T-helper 17 cell (primary cell): ENCODE measurements at regions not wholly inside any gene's neighbourhood (a gene's known extent, or its start where the extent isn't known, plus 50 kb on each side); places are given as distances from the start of the nearest gene placed in this dataset.
"Not testable (repeated sequence)": the region's sequence is repeated elsewhere in the genome, so short reads cannot be mapped to it uniquely, and the experiment has no call there.

Source experiments
- ATAC-seq: fragments of 150-1000 bp; cut with Tn5 transposase; 2 replicates; pipeline ENCODE4 v1.10.0; 2021; ENCODE audit warnings: mild to moderate bottlenecking, moderate library complexity
- DNase-seq, 3 donors: peaks; one replicate each; pipeline versions ENCODE4 v3.0.0 to v3.0.0-alpha.2; 2020 to 2021
- H3K9me3 ChIP-seq: one replicate; pipeline ENCODE4 v1.7.0; 2013; ENCODE audit warnings: low read length, mild to moderate bottlenecking; ENCODE audit not compliant: control insufficient read depth, poor library complexity, severe bottlenecking
- H3K27ac Mint-ChIP-seq: one replicate; pipeline ENCODE4 v1.8.0; 2022; ENCODE audit warnings: mild to moderate bottlenecking, moderate library complexity, mixed read lengths
- H3K27me3 Mint-ChIP-seq: one replicate; pipeline ENCODE4 v1.8.0; 2022; ENCODE audit warnings: mixed read lengths
- H3K36me3 Mint-ChIP-seq: one replicate; pipeline ENCODE4 v1.8.0; 2022; ENCODE audit warnings: low read depth, mixed read lengths
- H3K4me1 Mint-ChIP-seq: one replicate; pipeline ENCODE4 v1.8.0; 2022; ENCODE audit warnings: mild to moderate bottlenecking, mixed read lengths
- H3K4me3 Mint-ChIP-seq: one replicate; pipeline ENCODE4 v1.8.0; 2022; ENCODE audit warnings: mild to moderate bottlenecking, moderate library complexity, mixed read lengths

DNA sequence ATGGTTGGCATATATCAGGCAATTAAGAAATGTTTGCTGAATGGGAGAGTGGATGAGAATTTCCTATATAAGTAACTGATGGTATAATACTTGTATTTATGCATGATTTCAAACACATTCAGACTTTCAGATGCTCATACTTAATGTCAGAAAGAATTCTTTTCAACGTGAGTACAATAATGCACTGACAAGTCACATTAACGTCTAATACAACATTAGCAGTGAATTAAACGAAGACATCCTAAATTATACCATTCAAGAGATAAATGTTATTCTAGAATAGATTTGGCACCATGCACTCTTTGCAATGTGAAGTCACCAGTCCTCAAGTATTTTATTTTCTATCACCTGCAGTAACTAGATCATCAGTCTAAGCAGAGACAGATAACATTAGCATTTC lies 712.9 kb downstream of the TLE1 start:
- H3K4me1 Mint-ChIP-seq = no peaks in the 10 kb centered on the region
- no peak overlapping the region for H3K4me3 Mint-ChIP-seq
- DNase-seq = no peak
- H3K27ac Mint-ChIP-seq = no peak overlapping the region
- H3K9me3 ChIP-seq = no peaks in the 10 kb centered on the region
- no peaks in the 10 kb centered on the region for H3K36me3 Mint-ChIP-seq
- H3K27me3 Mint-ChIP-seq = no peaks in the 10 kb centered on the region
- no peak for ATAC-seq

DNA sequence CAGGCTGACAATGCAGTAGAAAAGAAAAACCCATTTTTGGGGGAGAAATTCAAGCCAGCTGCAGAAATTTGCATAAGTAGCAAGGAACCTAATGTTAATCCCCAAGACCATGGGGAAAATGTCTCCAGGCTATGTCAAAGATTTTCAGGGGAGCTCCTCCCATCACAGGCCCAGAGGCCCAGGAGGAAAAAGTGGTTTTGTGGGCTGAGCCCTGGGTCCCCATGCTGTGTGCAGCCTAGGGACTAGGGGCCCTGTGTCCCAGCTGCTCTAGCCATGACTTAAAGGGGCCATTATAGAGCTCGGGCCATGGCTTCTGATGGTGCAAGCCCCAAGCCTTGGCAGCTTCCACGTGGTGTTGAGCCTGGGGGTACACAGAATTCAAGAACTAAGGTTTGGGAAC lies 719.0 kb downstream of the TLE1 start:
- H3K27ac Mint-ChIP-seq, H3K4me1 Mint-ChIP-seq, H3K4me3 Mint-ChIP-seq, H3K9me3 ChIP-seq, DNase-seq, H3K27me3 Mint-ChIP-seq, H3K36me3 Mint-ChIP-seq, ATAC-seq: not testable (repeated sequence)

DNA sequence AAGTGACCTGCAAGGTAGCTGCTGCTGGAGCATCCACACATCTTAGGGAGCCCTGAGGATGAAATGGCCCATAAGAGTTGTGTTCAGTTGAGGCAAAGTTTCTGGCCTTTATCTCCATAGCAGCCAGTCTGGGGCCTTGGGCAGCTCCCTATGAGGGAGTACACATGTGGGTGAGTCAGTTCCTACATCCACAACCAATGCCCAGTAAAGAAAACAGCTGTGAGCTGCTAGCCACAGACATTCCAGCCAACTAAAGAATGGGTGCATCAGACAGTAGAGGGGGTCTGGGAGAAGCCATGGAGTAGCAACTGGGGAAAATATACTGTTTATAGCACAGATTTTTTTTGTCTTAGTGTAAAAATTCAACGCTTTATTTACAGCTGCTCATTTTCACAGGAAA lies 720.7 kb downstream of the TLE1 start:
- H3K9me3 ChIP-seq = no peaks in the 10 kb centered on the region
- H3K27me3 Mint-ChIP-seq = no peaks in the 10 kb centered on the region
- DNase-seq = no peak
- H3K4me1 Mint-ChIP-seq = no peaks in the 10 kb centered on the region
- no peak overlapping the region for H3K4me3 Mint-ChIP-seq
- no peaks in the 10 kb centered on the region for H3K36me3 Mint-ChIP-seq
- ATAC-seq = no peak
- H3K27ac Mint-ChIP-seq = no peak overlapping the region

DNA sequence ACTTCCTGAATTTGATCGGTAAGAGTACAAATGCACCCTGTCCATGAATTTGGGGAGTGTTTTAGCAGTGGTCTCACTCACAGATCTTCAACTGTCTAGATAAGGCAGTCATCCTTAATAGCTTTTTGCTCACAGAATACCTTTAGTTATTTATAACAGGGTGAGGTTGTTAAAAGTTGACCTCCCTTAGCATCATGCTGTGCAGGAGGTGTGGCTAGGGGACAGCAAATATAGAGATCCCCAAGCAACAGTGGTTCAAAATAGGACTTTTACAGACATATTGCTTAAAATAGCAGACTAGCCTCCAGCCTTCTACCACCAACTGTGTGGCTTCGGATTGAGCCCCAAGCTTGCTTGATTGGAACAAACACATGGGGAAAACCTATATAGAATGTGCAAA lies 724.4 kb downstream of the TLE1 start:
- DNase-seq (no peak), ATAC-seq (no peak)
- no peak overlapping the region for H3K4me3 Mint-ChIP-seq
- H3K27me3 Mint-ChIP-seq = no peaks in the 10 kb centered on the region
- H3K27ac Mint-ChIP-seq = no peak overlapping the region
- no peaks in the 10 kb centered on the region for H3K9me3 ChIP-seq
- H3K4me1 Mint-ChIP-seq = no peaks in the 10 kb centered on the region
- no peaks in the 10 kb centered on the region for H3K36me3 Mint-ChIP-seq

DNA sequence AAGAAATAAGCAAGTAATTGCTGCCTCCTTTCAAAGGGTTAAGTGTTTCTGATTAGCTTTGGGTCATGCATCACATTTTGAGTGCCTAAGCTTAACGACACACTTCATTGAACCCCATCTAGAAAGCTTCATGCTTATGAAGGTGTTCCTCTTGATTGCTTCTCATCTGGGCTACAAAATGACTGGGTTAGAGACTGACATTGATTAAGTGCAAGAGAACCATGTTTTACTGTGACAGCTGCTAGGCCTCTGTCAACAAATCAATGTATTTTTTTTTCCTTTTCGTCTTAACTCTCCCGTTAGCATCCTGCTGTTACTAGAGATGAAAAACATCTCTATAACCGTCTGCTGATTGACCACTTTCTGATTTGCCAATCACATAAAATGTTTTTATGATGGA lies 725.0 kb downstream of the TLE1 start:
- H3K9me3 ChIP-seq = no peaks in the 10 kb centered on the region
- H3K4me3 Mint-ChIP-seq = no peak overlapping the region
- ATAC-seq (no peak), DNase-seq (no peak)
- no peak overlapping the region for H3K27ac Mint-ChIP-seq
- H3K36me3 Mint-ChIP-seq = no peaks in the 10 kb centered on the region
- H3K4me1 Mint-ChIP-seq = no peaks in the 10 kb centered on the region
- H3K27me3 Mint-ChIP-seq = no peaks in the 10 kb centered on the region

DNA sequence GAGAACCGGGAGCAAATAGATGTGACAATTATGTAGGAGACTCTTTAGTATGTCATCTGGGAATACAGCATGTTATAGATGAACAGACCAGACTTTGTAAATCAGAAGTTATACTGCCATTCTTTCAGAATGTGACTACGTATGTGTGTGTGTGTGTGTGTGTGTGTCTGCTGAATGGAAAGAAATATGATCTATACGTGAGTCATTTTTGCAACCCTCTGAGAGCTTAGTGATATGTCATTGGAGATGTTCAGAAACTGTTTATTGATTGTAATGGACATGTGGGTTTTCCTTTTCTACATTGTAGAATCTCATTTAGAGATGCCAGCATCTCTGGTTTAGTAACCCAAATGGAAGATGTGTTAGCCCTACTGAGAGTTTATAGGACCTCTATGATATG lies 731.5 kb downstream of the TLE1 start:
- Mint-ChIP-seq H3K4me3 (no peak overlapping the region), H3K27ac (no peak overlapping the region), H3K27me3 (no peaks in the 10 kb centered on the region), H3K4me1 (no peaks in the 10 kb centered on the region), H3K36me3 (no peaks in the 10 kb centered on the region)
- H3K9me3 ChIP-seq = no peaks in the 10 kb centered on the region
- ATAC-seq (no peak), DNase-seq (no peak)

DNA sequence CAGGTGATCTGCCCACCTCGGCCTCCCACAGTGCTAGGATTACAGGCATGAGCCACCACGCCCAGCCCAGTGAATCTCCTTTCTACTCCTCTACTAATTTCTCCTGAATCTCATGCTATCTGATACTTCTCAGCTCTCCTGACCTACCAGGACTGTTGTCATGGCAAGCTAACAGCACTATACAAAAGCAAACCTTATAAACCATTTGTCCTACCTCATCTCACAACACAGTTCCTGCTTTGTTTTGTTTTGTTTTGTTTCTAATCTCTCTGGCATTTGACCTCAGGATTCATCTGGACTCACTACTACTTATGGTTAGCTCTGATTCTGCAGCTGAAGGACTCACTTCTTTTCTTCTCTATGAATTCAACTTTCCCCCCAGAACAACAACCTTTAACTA lies 734.8 kb downstream of the TLE1 start:
- no peaks in the 10 kb centered on the region for H3K4me1 Mint-ChIP-seq
- no peak overlapping the region for H3K4me3 Mint-ChIP-seq
- H3K27me3 Mint-ChIP-seq = no peaks in the 10 kb centered on the region
- no peaks in the 10 kb centered on the region for H3K36me3 Mint-ChIP-seq
- H3K9me3 ChIP-seq = no peaks in the 10 kb centered on the region
- no peak for DNase-seq
- no peak for ATAC-seq
- no peak overlapping the region for H3K27ac Mint-ChIP-seq

DNA sequence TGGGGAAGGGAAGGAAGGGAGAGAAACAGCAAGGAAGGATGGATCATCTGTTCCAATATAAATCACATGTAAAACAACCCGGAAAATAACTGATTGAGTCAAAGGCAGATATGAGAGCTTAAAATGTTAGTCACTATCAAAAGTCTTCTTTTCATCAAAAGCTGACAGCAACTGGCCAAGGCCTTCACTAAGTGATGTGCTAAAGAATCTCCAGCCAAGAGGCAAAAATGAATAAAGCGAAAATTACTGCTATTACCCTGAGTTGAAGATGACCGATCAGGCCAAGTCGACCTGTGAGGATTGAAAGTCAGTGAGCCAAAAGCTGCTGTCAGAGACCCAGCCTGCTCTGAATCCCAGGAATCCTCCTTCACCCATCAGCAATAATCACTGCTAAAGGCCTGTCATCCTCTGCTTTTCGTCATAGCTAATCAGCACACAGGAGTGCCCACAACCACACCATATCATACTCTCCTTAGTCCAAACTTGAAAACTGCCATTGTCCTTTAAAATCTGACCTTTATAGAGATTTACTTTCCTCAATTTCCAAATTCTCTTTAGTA lies 736.9 kb downstream of the TLE1 start:
- Mint-ChIP-seq H3K27ac (no peak overlapping the region), H3K4me3 (no peak overlapping the region), H3K4me1 (no peaks in the 10 kb centered on the region), H3K36me3 (no peaks in the 10 kb centered on the region), H3K27me3 (no peaks in the 10 kb centered on the region)
- ATAC-seq = no peak
- H3K9me3 ChIP-seq = no peaks in the 10 kb centered on the region
- DNase-seq = no peak

DNA sequence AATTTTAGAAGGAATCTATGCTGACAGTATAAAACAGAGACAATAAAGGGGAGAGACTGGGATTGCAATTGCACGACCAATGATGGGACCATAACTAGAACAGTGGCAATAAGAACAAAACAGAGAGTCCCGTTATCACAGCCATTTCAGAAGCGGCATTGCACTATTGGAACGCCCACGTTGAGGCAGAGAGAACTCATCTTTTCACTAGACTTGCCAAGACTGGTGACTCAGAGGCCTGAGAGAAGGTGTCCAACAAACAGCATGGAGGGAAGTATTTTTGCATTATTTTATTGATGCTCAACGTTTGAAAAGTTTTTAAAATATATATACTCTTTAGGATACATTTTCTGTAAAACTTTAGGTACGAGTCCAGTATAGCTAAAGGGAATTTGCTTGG lies 737.7 kb downstream of the TLE1 start:
- H3K27ac Mint-ChIP-seq = no peak overlapping the region
- H3K27me3 Mint-ChIP-seq = no peaks in the 10 kb centered on the region
- no peaks in the 10 kb centered on the region for H3K4me1 Mint-ChIP-seq
- H3K9me3 ChIP-seq = no peaks in the 10 kb centered on the region
- DNase-seq (no peak), ATAC-seq (no peak)
- H3K4me3 Mint-ChIP-seq = no peak overlapping the region
- no peaks in the 10 kb centered on the region for H3K36me3 Mint-ChIP-seq

DNA sequence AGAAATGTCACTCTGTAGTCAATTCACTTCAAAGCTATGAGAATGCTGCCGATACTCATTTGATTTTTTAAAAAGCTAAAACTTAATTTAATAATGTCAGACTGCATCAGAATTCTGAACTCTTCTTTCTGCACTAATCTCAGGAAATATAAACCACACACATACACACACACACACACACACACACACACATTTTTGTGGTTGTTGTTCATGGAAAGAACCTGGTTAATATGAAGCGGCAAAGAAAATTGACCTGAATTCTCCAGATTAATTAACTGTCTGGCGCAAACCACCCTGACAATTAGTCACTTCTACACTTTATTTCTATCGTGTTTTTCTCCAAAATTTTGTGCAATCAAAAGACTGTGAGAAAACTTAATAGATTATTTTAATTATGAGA lies 740.5 kb downstream of the TLE1 start:
- Mint-ChIP-seq H3K4me3 (no peak overlapping the region), H3K27ac (no peak overlapping the region), H3K27me3 (no peaks in the 10 kb centered on the region), H3K4me1 (no peaks in the 10 kb centered on the region), H3K36me3 (no peaks in the 10 kb centered on the region)
- no peaks in the 10 kb centered on the region for H3K9me3 ChIP-seq
- ATAC-seq (no peak), DNase-seq (no peak)

DNA sequence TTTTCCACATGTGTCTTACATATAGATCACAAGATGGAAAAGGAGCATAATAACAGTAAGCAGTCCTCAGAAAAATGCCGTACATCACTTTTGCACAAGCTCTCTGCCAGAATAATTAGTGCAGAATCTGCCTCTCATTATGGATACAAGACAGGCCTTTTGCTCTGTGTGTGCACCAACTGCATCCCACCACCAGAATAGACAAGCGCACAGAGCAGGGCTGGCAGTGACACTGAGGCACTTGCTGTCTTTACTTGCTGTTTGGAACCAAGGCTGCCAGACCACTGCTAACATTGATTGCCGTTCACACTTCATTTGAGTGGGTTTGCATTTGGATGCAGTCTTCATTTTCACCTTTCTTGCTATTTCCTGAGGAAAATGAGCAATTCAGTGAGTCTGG lies 741.3 kb downstream of the TLE1 start:
- H3K27ac Mint-ChIP-seq = no peak overlapping the region
- no peaks in the 10 kb centered on the region for H3K36me3 Mint-ChIP-seq
- H3K27me3 Mint-ChIP-seq = no peaks in the 10 kb centered on the region
- H3K4me1 Mint-ChIP-seq = no peaks in the 10 kb centered on the region
- no peaks in the 10 kb centered on the region for H3K9me3 ChIP-seq
- no peak for DNase-seq
- H3K4me3 Mint-ChIP-seq = no peak overlapping the region
- ATAC-seq = no peak

DNA sequence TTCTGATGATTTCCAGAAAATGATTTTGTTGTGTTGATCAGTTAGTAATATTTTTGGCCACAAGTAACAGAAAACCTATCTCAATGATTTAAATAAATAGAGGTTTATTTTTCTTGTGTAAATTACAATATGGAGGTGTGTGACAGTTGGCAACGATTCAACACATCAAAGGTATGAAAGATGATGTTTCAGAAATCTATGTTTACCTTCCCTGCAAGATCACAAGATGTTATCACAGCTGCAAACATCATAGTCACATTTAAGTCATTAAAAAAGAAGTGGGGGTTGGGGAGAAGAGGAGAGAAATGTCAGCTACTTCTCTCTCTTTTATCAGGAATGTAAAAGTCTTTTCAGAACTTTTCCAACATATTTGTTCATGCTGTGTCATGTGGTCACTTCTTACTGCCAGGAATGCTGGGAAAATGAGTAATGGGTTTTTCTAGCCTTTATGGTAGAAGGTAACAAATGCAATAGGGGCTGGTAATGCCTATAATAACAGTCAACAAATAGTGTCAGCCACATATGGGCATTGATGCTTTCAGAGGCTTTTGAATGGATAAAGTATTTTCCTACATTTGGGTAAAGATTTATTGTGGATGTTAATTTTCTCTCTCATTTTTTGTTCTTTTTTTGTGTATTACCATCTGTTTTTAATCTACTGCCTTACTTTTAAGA lies 742.7 kb downstream of the TLE1 start:
- ATAC-seq (no peak), DNase-seq (no peak)
- no peak overlapping the region for H3K4me3 Mint-ChIP-seq
- H3K9me3 ChIP-seq = no peaks in the 10 kb centered on the region
- no peaks in the 10 kb centered on the region for H3K27me3 Mint-ChIP-seq
- H3K4me1 Mint-ChIP-seq = no peaks in the 10 kb centered on the region
- H3K36me3 Mint-ChIP-seq = no peaks in the 10 kb centered on the region
- no peak overlapping the region for H3K27ac Mint-ChIP-seq

DNA sequence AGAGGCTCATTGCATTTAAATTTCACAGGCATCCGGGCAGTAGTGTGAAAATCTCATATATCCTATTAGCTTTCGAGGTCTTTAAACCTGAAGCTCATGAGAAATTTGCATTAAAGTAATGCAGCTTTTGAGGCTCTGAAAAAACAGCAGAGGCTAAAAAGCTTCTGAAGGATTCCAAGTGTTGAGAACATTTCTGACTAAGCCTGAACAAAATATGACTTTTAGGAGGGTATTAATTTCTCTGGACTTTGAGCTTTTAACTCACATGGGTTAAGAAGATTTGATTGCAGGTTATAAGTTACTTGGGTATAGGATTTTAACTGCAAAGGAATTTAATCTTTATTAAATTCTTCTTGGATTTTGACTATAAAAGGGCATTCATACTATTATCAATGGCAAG lies 743.9 kb downstream of the TLE1 start:
- no peak for ATAC-seq
- Mint-ChIP-seq H3K4me3 (no peak overlapping the region), H3K4me1 (no peaks in the 10 kb centered on the region), H3K36me3 (no peaks in the 10 kb centered on the region), H3K27ac (no peak overlapping the region), H3K27me3 (no peaks in the 10 kb centered on the region)
- no peak for DNase-seq
- H3K9me3 ChIP-seq = no peaks in the 10 kb centered on the region

DNA sequence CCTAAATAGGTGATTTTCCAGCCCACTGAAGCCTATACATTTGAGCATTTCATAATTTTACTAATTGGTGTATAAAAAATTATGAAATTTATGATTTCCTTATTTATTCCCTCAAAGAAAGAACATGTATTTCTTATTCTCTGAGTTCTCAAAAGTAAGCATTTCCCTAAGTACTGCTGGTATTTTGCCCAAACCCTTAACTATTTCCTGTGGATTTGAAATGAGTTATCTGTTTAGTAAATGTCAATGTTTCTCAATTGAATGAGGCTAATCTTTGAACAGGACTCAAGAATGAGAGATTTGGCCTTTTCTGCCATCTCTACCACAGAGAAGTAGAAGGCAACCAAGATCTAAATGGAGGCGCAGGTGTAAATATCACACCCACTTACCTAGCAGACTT lies 751.7 kb downstream of the TLE1 start:
- H3K4me3 Mint-ChIP-seq = no peak overlapping the region

More for the DNA sequence above, 751.7 kb downstream of the TLE1 start:
- ATAC-seq (no peak), DNase-seq (no peak)
- H3K9me3 ChIP-seq = no peaks in the 10 kb centered on the region
- H3K36me3 Mint-ChIP-seq = no peaks in the 10 kb centered on the region
- no peaks in the 10 kb centered on the region for H3K27me3 Mint-ChIP-seq
- H3K4me1 Mint-ChIP-seq = no peaks in the 10 kb centered on the region
- H3K27ac Mint-ChIP-seq = no peak overlapping the region
